ENCODE measurements at regions not wholly inside any gene's neighbourhood (a gene's known extent, or its start where the extent isn't known, plus 50 kb on each side); places are given as distances from the start of the nearest gene placed in this dataset.

DNA sequence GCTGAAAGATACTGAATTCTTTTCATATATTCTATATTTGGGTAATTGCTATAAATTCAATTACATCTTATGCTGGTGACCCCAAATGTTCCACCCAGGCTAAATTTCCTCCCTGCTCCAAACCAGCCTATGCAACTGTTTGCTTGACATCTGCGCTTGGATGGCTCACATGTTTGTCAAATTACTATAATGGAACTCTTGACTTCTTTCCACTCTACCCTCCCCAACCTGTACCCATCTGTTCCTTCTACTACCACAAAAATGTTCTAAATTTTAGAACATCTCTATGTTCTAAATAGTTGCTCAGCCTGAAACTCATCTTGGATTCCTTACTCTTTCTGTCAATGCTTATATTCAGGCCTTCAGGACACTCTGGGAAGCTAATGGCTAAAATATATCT is 249.9 kb upstream of the SMIM30 start:
- TF ChIP-seq, protein P1, sequence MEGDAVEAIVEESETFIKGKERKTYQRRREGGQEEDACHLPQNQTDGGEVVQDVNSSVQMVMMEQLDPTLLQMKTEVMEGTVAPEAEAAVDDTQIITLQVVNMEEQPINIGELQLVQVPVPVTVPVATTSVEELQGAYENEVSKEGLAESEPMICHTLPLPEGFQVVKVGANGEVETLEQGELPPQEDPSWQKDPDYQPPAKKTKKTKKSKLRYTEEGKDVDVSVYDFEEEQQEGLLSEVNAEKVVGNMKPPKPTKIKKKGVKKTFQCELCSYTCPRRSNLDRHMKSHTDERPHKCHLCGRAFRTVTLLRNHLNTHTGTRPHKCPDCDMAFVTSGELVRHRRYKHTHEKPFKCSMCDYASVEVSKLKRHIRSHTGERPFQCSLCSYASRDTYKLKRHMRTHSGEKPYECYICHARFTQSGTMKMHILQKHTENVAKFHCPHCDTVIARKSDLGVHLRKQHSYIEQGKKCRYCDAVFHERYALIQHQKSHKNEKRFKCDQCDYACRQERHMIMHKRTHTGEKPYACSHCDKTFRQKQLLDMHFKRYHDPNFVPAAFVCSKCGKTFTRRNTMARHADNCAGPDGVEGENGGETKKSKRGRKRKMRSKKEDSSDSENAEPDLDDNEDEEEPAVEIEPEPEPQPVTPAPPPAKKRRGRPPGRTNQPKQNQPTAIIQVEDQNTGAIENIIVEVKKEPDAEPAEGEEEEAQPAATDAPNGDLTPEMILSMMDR (IDR thresholded peaks at IDR 0.05) = no peak
- no peak for TF ChIP-seq POLR2A (IDR thresholded peaks at IDR 0.05; ENCODE audit: low read depth)
- no peak for TF ChIP-seq EP300 (IDR thresholded peaks at IDR 0.05)

Measured in esophagus muscularis mucosa (tissue), 4 donors.